Inflammatory macrophage treated with lipopolysaccharide for 1 hour (primary cell): ENCODE measurements at regions not wholly inside any gene's neighbourhood (a gene's known extent, or its start where the extent isn't known, plus 50 kb on each side); places are given as distances from the start of the nearest gene placed in this dataset.
"Not testable (repeated sequence)": the region's sequence is repeated elsewhere in the genome, so short reads cannot be mapped to it uniquely, and the experiment has no call there.

ENCODE experiments used
- DNase-seq, 2 donors: peaks; one replicate each; pipeline ENCODE4 v3.0.0-alpha.2; 2020 to 2022

DNA sequence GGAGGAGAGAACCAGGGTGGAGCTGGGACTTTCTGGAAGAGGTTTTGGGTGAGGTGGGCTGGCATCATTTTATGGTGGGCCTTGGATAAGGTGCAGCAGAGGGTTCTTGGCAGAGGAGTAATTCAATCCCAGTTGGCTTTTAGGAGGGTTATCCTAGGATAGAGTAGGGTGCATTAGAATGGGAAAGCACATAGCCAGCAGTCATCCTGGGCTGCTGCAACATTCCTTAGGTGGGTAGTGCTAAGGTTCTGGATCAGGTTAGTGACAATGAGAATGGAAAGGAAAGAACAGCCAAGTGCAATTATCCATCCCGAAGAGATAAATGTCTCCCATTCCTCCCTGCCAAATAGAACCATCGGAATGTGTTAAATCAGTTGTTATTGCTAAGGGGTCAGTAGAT, 157.3 kb upstream of the SPRED2 start:
- DNase-seq = no peak

DNA sequence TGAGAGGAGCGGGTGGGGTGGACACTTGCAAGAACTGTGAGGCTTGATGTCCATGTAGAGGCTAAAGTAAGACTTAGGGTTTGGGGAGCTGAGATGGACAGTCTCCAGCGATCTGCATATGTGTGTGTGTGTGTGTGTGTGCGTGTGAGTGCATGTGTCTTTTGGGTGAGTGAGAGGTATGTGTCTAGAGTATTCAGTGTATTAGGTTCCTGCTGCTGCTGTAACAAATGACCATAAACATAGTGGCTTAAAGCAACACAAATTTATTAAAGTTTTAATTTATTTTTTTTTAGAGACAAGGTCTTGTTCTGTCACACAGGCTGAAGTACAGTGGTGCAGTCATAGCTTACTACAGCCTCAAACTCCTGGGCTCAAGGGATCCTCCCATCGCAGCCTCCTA, 155.4 kb upstream of the SPRED2 start:
- no peak for DNase-seq

DNA sequence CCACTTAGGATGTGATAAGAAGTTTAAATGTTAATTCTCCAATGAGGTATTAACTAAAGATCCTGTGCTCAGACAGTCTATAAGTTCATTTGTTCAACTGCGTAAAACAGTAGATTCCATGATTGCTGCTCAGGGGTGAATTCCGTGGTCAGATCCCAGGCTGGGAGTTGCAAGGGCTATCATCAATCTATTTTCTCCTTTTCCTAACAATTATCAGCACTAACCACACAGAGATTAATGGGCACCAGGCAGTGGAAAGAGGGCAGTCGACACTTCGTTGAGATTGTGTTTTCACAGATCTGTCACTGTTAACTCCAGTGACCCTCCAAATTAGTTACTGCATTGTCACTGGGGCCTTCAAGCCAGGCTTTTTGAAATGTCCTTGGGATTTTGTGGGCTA, 154.1 kb upstream of the SPRED2 start:
- no peak for DNase-seq

DNA sequence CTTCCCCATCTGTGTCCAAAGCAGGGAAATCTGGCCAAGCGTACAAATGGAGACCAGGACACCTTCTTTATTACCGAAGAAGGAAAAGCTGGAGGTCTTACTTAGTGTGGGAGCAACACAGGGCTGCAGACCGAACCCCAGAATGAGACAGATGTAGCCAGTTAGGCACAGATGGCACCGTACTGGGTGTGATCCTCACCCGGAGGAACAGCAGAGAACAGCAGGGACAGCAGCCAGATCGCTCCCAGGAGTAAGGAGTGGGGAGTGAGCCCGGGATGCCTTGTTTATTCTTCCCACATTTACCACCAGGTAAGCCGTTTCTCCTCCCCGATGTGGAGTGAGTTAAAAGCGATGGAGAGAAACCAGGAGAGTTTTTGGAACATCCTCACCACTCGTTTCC, 150.7 kb upstream of the SPRED2 start:
- no peak for DNase-seq

DNA sequence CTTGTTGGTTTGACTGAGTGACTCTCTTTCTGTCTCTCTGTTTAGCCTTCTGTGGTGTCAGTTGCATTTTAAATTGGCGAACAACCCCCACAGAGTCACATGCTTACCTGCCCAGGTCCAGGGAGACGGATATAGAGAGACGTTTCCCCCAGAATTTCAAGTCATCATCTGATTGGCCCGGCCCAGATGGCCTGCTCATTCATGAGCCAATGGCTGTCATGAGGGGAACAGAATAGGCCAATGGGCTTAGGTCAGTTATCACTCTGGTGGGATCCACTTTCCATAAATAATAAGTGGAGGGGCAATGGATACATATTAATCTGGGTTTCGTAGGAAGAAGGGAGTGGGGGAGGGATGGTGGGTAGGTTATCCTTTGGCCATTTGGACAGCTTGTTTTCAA, 150.0 kb upstream of the SPRED2 start:
- DNase-seq = no peak

DNA sequence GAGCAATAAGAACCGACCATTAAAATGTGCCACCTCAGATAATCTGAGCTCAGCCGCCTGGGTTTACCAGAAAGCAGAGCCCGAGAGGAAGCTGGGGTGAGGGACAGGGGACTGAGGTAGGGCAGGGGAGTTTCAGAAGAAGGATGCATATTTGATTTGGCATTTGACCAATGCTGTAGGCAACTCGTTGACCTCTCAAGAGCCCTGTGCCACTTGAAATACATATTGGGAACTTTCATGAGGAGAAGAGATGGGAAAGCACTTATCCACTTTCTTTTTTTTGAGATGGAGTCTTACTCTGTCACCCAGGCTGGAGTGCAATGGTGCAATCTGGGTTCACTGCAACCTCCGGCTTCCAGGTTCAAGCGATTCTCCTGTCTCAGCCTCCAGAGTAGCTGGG, 148.4 kb upstream of the SPRED2 start:
- DNase-seq = no peak

DNA sequence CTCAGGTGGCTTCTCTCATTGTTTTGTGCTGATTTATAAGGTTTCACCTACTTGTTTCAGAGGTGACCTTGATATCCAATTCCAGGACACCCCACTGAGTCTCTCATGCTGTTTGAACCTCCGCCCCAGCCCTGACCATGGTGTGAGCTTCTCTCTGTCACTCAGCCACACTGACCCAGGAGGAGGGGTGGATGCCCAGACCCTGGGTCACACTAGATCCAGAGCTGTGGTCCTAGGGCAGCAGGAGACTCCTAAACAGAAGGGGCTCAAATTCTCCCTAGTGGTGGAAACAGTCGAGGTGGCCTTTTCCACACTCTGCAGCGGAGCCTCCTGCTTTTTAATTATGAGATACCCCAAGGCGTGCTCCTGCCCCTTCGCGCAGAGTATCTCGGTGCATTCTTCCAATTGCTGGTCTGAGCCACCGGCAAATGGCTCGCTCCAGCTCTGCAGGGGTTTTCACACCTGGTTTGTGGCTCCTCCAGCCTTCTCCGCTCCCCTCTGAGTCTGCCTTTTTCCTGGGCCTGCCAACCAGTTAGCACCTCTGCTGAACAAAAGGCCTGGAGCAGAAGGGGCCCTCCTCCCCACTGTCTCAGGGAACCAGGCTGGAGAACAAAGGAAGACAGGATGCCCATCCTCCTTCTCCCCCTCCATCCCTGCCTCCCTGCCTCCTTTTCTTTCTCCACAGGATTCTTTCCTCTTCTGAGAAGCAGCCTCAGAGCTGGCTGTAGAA, 147.3 kb upstream of the SPRED2 start:
- DNase-seq = no peak

DNA sequence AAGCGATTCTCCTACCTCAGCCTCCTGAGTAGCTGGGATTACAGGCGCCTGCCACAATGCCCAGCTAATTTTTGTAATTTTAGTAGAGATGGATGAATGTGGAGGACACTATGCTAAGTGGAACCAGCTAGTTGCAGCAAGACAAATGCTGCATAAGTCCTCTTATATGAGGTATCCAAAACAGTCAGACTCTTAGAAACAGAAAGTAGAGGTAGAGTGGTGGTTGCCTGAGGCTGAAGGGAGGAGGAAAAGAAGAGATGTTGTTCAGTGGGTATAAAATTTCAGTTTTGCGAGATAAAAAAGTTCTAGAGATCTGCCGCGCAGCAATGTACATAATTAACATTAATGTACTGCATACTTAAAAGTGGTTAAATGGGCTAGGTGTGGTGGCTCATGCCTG, 145.3 kb upstream of the SPRED2 start:
- no peak for DNase-seq

DNA sequence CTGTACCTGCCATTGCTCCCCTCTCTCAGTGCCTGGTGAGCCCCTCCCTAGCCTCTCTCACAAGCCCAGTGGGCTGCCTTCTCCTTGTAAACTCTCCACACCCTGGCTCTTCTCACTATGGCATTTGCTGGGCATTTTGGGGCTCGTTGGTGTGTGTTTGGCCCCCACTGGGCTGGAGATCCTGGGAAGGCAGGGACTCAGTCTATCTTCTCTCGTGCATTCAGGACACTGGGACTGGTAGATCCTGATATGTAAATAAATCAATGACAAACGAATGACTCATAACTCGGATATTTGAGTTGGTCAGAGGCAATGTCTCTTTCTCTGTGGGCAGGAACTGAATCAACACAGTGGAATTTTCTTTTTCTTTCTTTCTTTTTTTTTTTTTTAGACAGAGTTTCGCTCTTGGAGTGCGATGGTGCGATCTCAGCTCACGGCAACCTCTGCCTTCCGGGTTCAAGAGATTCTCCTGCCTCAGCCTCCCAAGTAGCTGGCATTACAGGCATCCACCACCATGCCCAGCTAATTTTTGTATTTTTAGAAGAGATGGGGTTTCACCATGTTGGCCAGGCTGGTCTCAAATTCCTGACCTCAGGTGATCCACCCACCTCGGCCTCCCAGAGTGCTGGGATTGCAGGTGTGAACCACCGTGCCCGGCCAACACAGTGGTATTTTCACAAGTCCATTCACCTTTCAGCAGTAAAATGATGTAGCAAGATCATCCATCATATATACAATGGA, 144.6 kb upstream of the SPRED2 start:
- no peak for DNase-seq

DNA sequence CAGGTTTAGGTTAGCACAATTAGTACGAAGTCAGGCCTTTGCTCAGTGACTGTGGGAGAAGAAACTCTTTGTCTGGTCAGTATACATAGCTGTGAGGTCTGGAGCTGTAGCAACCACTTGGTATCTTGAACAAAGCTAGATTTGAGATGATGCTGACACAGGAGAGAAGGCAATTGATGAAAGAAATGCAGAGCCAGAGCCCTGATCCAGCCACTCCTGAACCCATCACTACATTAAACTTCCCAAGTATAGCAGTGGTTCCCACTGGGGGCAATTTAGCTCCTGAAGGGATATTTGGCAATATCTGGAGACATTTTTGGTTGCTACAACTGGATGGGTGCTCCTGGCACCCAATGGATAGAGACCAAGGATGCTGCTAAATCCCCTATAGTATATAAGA, 143.9 kb upstream of the SPRED2 start:
- no peak for DNase-seq

DNA sequence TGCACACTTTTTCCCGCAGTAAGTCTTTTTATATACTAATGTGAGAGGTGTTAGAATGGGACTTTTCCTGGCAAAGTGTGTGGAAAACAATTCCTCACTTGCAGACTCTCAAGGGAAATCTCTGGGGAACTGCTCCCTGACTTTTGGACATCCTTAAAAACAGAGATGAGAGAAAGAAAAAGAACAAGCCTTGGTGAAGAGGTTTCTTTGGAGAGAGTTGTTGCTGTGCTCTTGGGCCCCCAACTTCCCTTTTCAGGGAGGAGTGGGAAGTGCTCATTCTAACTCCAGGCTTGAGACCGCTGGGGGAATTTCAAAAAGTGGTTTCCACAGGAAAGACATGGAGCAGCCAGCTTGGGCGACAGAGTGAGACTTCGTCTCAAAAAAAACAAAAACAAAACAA, 142.6 kb upstream of the SPRED2 start:
- peak; percentile 73 to 88 for DNase-seq

DNA sequence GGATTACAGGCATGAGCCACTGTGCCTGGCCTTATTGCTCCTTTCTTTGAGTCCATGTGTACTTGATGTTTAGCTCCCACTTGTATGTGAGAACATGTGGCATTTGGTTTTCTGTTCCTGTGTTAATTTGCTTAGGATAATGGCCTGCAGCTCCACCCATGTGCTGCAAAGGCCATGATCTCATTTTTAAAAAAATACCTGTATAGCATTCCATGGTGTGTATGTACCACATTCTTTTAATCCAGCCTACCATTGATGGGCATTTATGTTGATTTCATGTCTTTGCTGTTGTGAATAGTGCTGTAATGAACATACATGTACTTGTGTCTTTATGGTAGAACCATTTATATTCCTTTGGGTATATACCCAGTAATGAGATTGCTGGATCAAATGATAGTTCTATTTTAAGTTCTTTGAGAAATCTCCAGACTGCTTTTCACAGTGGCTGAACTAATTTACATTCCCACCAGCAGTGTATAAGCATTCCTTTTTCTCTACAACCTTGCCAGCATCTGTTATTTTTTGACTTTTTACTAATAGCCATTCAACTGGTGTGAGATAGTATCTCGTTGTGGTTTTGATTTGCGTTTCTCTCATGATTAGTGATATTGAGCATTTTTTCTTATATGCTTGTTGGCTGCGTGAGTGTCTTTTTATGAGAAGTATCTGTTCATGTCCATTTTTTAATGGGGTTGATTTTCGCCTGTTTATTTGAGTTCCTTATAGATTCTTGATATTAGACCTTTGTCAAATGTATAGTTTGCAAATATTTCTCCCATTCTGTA, 136.4 kb upstream of the SPRED2 start:
- not testable (repeated sequence) for DNase-seq

DNA sequence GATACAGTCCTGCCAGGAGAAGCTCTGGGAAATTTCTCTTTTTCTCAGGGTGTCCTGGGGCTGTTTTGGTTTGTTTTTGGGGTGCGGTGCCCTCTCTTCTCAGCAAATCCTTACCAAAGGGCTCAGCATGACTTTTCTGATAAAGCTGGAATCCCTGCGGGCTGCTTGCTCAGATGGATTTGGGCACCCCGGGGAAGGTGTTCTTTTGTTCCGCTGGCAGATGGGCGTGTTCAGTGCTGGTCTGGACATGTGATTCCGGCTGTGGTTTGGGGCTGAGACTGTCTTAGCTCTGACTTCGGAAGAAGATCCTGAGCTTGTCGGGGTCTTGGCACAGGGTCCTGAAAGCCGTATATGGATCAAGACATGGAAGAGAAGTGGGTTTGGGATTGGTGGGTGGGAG, 134.2 kb upstream of the SPRED2 start:
- no peak for DNase-seq

DNA sequence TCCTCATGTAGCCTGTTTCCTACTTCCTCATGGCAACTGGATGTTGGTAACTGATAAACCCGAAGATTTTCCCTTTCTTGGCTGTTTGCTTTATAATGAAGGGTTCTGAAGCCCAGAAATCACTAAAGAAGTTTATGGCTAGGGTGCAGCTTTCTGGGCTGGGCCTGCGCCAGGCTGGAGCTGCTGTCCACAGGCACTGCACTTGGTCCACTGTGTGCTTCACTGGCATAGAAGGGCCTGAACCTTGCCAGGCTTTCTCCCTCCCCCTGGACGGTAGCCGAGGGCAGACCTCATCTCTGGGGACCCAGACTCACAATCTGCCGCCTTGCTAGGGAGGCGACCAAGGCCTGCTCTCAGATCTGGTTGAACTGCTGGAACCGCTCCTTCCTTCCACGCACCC, 133.3 kb upstream of the SPRED2 start:
- DNase-seq = no peak

DNA sequence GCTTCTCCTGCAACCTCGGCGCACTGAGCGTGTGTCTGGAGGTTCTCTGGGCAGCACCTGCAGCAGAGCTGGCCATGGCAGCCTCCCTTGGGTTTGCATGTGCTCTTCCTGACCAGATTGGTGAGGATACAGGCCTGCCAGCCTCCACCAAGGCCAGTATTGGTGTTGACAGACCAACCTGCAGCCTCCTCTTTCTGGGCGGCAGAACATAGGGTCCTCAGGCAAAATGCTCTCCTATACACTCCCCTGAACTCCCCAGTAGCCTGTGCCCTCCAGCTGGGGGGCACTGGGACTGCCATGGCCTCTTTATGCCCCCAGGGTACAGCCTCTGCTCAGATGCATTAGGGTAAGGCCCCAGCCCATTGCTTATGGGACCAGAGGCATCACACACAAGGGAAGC, 131.9 kb upstream of the SPRED2 start:
- DNase-seq = no peak

DNA sequence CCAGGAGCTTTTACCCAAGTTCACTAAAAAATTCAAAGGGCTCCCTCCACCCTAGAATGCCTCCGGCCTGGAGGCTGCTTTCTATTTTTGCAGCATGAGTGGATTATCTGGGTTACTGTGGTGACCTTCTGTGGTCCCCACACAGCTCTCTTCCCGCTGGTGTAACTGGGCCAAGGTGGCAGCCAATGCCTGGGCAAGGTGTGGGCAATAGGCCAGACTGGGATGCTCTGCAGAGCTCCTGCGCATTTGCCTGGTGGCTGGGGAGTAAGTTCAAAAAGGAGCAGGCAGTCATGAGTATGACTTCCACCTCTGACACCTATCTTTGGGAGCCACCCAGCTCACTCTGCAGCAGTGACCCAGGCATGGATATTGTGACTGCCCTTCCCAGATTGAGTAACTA, 130.5 kb upstream of the SPRED2 start:
- DNase-seq = no peak

DNA sequence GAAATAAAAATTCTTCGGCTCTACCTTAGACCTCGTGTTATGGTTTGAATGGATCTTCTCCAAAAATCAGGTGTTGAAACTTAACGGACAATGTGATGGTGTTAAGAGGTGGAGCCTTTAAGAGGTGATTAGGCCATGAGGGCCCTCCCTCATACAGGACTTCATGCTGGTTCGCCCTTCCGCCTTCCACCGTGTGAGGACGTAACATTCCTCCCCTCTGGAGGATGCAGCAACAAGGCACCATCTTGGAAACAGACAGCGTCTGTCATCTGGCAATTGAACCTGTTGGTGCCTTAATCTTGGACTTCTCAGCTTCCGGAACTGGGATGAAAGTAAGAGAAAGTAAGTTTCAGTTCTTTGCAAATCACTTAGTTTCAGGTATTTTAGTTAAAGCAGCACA, 126.3 kb upstream of the SPRED2 start:
- DNase-seq = no peak

DNA sequence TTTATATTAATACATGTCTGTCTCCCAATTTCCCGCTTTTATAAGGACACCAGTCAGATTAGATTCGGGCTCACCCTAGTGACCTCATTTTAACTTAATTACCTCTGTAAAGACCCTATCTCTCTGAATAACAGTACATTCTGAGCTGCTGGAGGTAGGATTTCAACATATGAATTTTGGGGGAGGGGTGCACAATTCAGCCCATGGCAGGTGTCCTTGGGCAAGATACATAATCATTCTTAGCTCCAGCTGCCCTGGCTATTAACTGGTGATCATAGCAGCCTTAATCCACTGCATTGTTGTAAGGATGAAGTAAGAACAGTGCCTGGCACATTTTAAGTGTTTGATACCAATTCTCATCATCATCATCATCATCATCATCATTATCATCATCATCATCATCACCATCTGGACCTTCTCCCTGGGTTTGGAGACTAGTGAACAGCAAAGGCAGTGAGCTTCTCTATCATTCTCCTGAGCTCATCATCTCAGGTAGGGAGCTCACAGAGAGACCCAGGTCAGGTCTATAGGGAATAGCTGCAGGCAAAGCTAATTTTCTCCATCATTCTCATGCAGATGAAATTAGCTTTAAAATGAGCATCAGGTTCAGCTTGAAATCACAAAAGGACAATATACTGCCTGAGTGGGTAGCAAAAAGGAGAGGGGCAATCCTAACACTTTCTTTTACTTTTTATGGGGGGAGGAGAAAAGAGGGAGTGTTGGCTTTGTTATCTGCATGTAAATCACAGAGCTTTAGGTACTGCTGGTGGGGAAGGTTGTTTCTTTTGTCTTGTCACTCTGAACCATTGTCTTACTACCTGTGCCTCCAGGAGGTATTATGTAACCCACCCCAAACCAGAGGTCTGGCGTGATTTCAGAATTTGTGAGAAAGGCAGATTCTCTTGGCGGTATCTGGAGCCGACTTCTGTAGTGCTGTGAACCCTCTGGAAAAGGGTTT, 125.5 kb upstream of the SPRED2 start:
- DNase-seq = no peak

DNA sequence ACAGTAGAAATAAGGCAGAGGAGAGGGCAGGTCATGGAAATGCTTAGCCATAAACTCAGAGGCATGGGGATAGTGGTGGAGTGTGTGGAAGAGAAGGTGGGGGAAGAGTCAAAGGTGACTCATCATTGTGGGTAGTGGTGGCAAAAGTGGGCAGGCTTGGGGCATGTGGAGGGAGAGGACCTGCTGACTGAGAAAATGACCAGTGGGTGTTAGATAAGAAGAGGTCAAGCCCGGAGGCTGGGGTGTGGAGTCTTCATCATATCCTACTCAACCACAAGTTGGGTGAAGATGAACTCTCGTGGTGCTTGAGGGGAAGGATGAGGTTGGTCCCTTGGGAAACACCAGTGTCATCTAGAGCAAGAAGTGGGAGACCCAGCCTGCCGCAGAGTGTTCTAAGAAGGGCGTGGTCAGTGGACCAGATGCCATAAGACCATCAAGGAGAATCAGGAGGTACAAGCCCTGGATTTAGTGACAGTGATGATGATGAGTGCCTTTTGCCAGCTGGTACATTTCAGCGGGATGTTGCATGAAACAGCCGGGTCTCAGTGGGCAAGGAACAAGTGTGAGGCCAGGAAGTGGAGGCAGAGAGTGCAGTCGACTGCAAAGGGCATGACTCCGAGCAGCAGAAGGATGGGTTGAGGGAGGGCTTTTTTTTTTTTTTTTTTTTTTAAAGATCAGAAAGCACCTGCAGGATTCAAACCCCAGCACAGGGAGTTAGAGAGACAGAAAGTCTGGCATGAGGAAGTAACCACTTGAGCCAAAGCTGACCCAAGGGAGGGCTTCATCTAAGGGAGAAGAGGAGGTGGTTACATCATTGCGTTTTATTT, 122.6 kb upstream of the SPRED2 start:
- peak; percentile 66 to 97 for DNase-seq

DNA sequence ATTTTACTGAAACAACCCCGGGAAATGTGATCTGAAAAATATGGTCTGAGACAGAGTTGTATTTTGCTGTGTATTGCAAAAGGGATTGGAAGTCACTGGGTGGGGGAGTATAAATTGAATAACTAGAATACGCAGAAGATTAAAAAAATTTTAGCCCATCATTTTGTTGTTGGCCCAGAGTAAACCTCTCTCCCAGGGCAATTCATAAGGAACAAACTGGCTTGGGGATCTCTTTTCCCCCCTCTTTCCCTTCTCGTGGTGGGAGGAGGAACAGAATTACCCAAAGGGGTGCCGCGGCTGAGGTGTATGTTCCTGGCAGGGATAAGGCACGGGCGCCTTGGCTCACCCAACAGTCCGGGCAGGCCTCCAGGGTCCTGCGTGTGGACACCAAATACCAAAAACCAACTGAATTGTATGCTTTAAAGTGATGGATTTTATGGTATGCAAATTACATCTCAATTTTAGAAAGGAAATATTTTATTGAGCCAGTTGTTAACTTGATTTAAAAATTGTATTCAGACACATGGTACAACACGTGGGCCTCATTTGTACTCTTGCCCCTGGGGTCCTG, 121.2 kb upstream of the SPRED2 start:
- no peak for DNase-seq

DNA sequence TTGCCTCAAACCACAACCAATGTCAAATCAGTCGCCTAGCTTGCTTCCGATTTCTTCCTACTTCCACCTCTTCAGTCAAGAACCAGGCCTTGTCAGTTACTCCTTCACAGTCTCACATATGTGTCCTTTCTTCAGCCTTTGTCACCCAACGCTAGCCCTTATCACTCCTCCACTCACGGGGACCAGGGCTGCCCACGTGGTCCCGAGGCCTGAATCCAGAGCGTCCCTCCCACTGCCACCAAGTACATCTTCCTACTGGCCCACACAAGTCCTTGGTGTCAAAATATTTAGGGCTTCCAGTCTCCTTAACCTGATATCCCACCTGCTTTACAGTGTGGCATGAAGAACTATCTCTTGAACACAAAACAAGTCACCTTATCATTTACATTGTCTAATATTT, 119.1 kb upstream of the SPRED2 start:
- no peak for DNase-seq
